ENCODE measurements at regions not wholly inside any gene's neighbourhood (a gene's known extent, or its start where the extent isn't known, plus 50 kb on each side); places are given as distances from the start of the nearest gene placed in this dataset.

DNA sequence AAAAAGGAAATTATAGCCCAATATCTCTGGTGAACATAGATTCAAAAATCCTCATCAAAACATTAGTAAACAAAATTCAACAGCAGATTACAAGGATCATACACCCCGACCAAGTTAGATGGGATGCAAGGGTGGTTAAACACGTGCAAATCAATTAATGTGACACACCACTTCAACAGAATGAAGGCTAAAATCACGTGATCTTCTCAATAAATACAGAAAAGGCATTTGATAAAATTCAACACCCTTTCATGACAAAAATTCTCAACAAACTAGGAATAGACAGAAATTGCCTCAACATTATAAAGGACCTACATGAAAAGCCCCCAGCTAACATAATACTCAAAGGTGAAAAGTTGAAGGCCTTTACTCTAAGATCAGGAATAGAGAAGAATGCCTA lies 590.8 kb upstream of the FZD8 start:
- DNase-seq: no peak
- CTCF ChIA-PET: no interaction called here
- no peaks in the 10 kb centered on the region for H3K36me3 Mint-ChIP-seq
- no peaks in the 10 kb centered on the region for H3K27me3 Mint-ChIP-seq
- no peaks in the 10 kb centered on the region for H3K4me1 Mint-ChIP-seq
- no peak overlapping the region for H3K27ac Mint-ChIP-seq
- H3K9me3 Mint-ChIP-seq: peaks cover 13% of the 10 kb centered on the region
- no peak overlapping the region for H3K4me3 Mint-ChIP-seq

DNA sequence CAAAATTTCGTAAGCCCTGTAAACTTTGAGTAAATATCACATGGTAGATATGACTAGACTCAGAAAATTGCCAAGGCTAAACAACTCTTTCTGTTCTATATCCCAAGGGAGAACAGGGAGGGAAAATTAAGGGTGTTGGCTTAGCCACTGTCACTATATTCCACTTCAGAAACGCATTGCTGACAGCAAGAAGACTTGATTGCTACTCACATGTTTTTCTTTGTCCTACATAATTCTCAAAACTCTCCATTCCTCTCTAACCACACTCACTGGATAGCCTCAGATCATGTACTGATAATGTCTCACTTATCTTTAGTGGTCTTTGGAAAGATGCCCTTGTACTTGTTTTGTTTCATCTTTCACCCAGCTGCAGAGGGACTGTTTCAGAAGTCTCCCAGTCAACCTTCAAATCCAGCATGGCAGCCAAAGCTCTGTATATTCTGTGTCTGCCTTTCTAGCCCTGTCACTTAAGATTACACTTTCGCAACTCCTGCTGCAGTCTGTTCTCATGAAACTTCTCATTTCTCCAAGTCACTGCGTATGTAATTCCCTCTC lies 582.4 kb upstream of the FZD8 start:
- DNase-seq: no peak
- Mint-ChIP-seq H3K36me3 (no peaks in the 10 kb centered on the region), H3K4me1 (no peaks in the 10 kb centered on the region), H3K4me3 (no peak overlapping the region), H3K27me3 (no peaks in the 10 kb centered on the region), H3K9me3 (peaks cover 8% of the 10 kb centered on the region), H3K27ac (no peak overlapping the region)
- CTCF ChIA-PET: no interaction called here

GRCh38 chr10:36221101-36221500 lies 579.0 kb upstream of the FZD8 start:
- Mint-ChIP-seq H3K4me3 (no peak overlapping the region), H3K4me1 (no peaks in the 10 kb centered on the region), H3K9me3 (peaks cover 5% of the 10 kb centered on the region), H3K27me3 (no peaks in the 10 kb centered on the region), H3K27ac (no peak overlapping the region), H3K36me3 (no peaks in the 10 kb centered on the region)
- no peak for DNase-seq
- CTCF ChIA-PET: no interaction called here

- Mint-ChIP-seq H3K27ac (no peak overlapping the region), H3K36me3 (no peaks in the 10 kb centered on the region), H3K27me3 (no peaks in the 10 kb centered on the region), H3K9me3 (peaks cover 5% of the 10 kb centered on the region), H3K4me3 (no peak overlapping the region), H3K4me1 (no peaks in the 10 kb centered on the region)
- no peak for DNase-seq
- CTCF ChIA-PET: no interaction called here
Observed at GRCh38 chr10:36220151-36220550, 578.1 kb upstream of the FZD8 start.

DNA sequence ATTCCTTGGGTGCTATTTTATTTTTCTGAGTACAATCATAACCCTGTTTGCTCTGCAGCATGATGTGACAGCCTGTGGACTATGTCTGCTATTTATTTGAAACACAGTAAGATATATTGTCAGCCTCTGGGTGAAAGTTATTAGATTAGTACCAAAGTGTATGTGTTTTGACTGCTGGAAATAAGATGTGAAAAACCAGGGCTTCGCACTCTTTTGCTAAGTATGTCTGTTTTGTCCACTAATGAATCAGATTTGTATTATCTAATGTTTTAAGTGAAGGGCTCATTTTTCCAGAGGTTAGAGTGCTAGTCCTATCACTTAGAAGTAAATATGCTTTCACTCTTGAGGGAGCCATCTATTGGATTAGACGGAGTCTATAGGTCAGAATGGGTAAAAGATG lies 569.8 kb upstream of the FZD8 start:
- peaks cover 1% of the 10 kb centered on the region for H3K9me3 Mint-ChIP-seq
- no peaks in the 10 kb centered on the region for H3K4me1 Mint-ChIP-seq
- no peak overlapping the region for H3K4me3 Mint-ChIP-seq
- CTCF ChIA-PET: no interaction called here
- H3K36me3 Mint-ChIP-seq: no peaks in the 10 kb centered on the region
- no peak overlapping the region for H3K27ac Mint-ChIP-seq
- DNase-seq: no peak
- H3K27me3 Mint-ChIP-seq: no peaks in the 10 kb centered on the region

GRCh38 chr10:36209480-36209879 lies 567.4 kb upstream of the FZD8 start:
- H3K36me3 Mint-ChIP-seq: no peaks in the 10 kb centered on the region
- no peak overlapping the region for H3K4me3 Mint-ChIP-seq
- no peak overlapping the region for H3K27ac Mint-ChIP-seq
- H3K27me3 Mint-ChIP-seq: no peaks in the 10 kb centered on the region
- H3K9me3 Mint-ChIP-seq: peaks cover 11% of the 10 kb centered on the region
- no peaks in the 10 kb centered on the region for H3K4me1 Mint-ChIP-seq
- DNase-seq: no peak
- CTCF ChIA-PET: no interaction called here

- H3K36me3 Mint-ChIP-seq: no peaks in the 10 kb centered on the region
- DNase-seq: no peak
- H3K4me3 Mint-ChIP-seq: no peak overlapping the region
- no peaks in the 10 kb centered on the region for H3K27me3 Mint-ChIP-seq
- CTCF ChIA-PET: no interaction called here
- no peaks in the 10 kb centered on the region for H3K4me1 Mint-ChIP-seq
- H3K9me3 Mint-ChIP-seq: peaks cover 10% of the 10 kb centered on the region
- H3K27ac Mint-ChIP-seq: no peak overlapping the region
Observed at GRCh38 chr10:36202881-36203280, 560.8 kb upstream of the FZD8 start.

GRCh38 chr10:36200577-36200976 lies 558.5 kb upstream of the FZD8 start:
- Mint-ChIP-seq H3K4me3 (no peak overlapping the region), H3K9me3 (peaks cover 4% of the 10 kb centered on the region), H3K4me1 (no peaks in the 10 kb centered on the region), H3K27me3 (no peaks in the 10 kb centered on the region), H3K36me3 (no peaks in the 10 kb centered on the region), H3K27ac (no peak overlapping the region)
- DNase-seq: no peak
- CTCF ChIA-PET: no interaction called here

- no peak for DNase-seq
- peaks cover 14% of the 10 kb centered on the region for H3K9me3 Mint-ChIP-seq
- no peaks in the 10 kb centered on the region for H3K4me1 Mint-ChIP-seq
- no peaks in the 10 kb centered on the region for H3K27me3 Mint-ChIP-seq
- no peaks in the 10 kb centered on the region for H3K36me3 Mint-ChIP-seq
- CTCF ChIA-PET: no interaction called here
- no peak overlapping the region for H3K27ac Mint-ChIP-seq
- H3K4me3 Mint-ChIP-seq: no peak overlapping the region
Observed at GRCh38 chr10:36198322-36198721, 556.2 kb upstream of the FZD8 start.

DNA sequence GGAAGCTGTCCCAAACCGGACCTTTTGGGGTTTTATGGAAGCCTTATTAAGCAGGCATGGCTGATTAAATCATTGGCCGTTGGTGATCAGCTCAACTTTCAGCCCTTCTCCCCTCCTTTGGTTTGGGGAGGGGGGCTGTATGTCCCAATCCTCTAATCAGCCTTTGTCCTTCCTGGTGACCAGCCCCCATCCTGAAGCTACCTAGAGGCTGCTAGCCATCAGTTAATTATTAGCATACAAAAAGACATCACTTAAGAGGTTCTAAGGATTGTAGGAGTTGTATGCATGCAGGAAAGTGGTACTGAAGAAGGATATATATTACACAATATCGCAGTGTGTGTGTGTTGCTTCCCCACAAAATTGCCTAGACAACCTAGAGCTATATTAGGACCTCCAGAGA lies 553.3 kb upstream of the FZD8 start:
- Mint-ChIP-seq H3K36me3 (no peaks in the 10 kb centered on the region), H3K4me1 (no peaks in the 10 kb centered on the region), H3K27ac (no peak overlapping the region), H3K4me3 (no peak overlapping the region), H3K27me3 (no peaks in the 10 kb centered on the region), H3K9me3 (peaks cover 28% of the 10 kb centered on the region)
- no peak for DNase-seq
- CTCF ChIA-PET: no interaction called here

DNA sequence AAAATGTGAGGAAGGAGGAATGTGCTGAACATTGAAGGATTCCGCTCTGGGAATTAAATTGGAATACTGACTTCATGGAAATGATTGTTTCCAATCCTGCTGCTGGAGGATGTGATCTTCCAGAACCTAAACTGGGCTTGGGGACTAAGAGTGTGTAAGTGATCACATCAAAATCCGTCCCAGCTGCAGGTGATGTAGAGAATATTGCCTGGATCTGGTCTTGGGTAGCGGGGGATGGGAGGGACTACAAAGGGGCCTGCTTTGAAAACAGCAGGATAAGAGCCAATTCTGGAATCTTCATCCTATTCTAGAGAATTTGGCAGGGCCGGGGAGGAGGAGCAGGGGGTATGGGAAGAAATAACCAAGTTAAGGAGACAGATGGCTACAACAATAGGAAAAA lies 552.2 kb upstream of the FZD8 start:
- no peaks in the 10 kb centered on the region for H3K27me3 Mint-ChIP-seq
- no peaks in the 10 kb centered on the region for H3K36me3 Mint-ChIP-seq
- no peak overlapping the region for H3K27ac Mint-ChIP-seq
- H3K9me3 Mint-ChIP-seq: peaks cover 30% of the 10 kb centered on the region
- H3K4me3 Mint-ChIP-seq: no peak overlapping the region
- H3K4me1 Mint-ChIP-seq: no peaks in the 10 kb centered on the region
- CTCF ChIA-PET: no interaction called here
- DNase-seq: no peak

GRCh38 chr10:36191009-36191408 lies 548.9 kb upstream of the FZD8 start:
- no peaks in the 10 kb centered on the region for H3K4me1 Mint-ChIP-seq
- H3K36me3 Mint-ChIP-seq: no peaks in the 10 kb centered on the region
- no peak overlapping the region for H3K4me3 Mint-ChIP-seq
- H3K27me3 Mint-ChIP-seq: no peaks in the 10 kb centered on the region
- CTCF ChIA-PET: no interaction called here
- no peak overlapping the region for H3K27ac Mint-ChIP-seq
- no peak for DNase-seq
- H3K9me3 Mint-ChIP-seq: peaks cover 32% of the 10 kb centered on the region

DNA sequence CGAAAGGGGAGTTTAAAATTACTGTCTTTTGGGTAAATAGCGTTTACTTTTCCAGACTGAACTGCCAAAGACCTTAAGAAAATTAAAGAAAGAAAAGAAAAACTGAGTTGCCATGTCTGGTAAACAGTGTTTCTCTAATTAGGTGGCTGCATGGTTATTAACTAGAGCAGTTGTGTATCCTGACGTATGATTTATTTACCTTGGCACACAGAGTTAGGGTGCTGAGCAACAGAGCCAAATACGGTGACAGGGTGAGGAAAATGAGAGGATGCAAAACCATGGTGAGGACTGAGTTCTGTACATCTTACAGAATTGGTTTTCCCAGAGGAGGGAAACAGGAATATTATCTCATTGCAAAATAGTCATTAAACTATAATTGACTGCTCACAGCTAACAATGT lies 546.4 kb upstream of the FZD8 start:
- H3K27ac Mint-ChIP-seq: no peak overlapping the region
- peaks cover 26% of the 10 kb centered on the region for H3K9me3 Mint-ChIP-seq
- no peak overlapping the region for H3K4me3 Mint-ChIP-seq
- no peak for DNase-seq
- H3K27me3 Mint-ChIP-seq: no peaks in the 10 kb centered on the region
- no peaks in the 10 kb centered on the region for H3K4me1 Mint-ChIP-seq
- CTCF ChIA-PET: no interaction called here
- H3K36me3 Mint-ChIP-seq: no peaks in the 10 kb centered on the region

- H3K4me1 Mint-ChIP-seq: no peaks in the 10 kb centered on the region
- CTCF ChIA-PET: no interaction called here
- peaks cover 26% of the 10 kb centered on the region for H3K9me3 Mint-ChIP-seq
- no peaks in the 10 kb centered on the region for H3K36me3 Mint-ChIP-seq
- no peaks in the 10 kb centered on the region for H3K27me3 Mint-ChIP-seq
- no peak for DNase-seq
- no peak overlapping the region for H3K27ac Mint-ChIP-seq
- no peak overlapping the region for H3K4me3 Mint-ChIP-seq
Observed at GRCh38 chr10:36188080-36188453, 546.0 kb upstream of the FZD8 start.

- Mint-ChIP-seq H3K4me3 (no peak overlapping the region), H3K4me1 (no peaks in the 10 kb centered on the region), H3K27ac (no peak overlapping the region), H3K27me3 (no peaks in the 10 kb centered on the region), H3K9me3 (peaks cover 25% of the 10 kb centered on the region), H3K36me3 (no peaks in the 10 kb centered on the region)
- no peak for DNase-seq
- CTCF ChIA-PET: no interaction called here
Observed at GRCh38 chr10:36187380-36188079, 545.4 kb upstream of the FZD8 start.

DNA sequence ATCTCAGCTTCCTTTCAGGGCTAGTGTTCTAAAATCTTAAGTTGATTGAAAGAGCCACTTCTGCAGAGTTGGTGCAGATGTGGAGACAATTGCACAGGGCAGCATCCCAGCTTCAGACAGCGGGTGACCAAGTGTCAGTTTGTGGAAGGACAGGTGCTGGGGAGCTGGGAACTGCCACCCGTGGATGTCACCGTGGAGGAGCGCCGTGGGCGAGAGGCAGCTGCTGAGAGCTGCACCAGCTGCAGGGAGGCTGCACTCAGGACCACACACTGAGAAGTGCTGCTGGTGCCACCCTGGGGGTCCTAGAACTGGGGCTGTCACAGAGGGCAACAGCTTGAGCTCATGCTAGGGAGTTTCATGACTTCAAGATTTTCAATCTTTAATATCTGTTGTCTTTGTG lies 543.0 kb upstream of the FZD8 start:
- Mint-ChIP-seq H3K27ac (no peak overlapping the region), H3K9me3 (peaks cover 14% of the 10 kb centered on the region), H3K4me1 (no peaks in the 10 kb centered on the region), H3K36me3 (no peaks in the 10 kb centered on the region), H3K27me3 (no peaks in the 10 kb centered on the region), H3K4me3 (no peak overlapping the region)
- no peak for DNase-seq
- CTCF ChIA-PET: no interaction called here

Data from activated naive CD4-positive, alpha-beta T cell treated with anti-CD3 and anti-CD28 coated beads, Interleukin-2, amount 10 ng/mL, durations not matched to agents 7 days and 5 days (primary cell).